Esophagus squamous epithelium (tissue), 4 donors: ENCODE measurements at regions not wholly inside any gene's neighbourhood (a gene's known extent, or its start where the extent isn't known, plus 50 kb on each side); places are given as distances from the start of the nearest gene placed in this dataset.

Source experiments
- POLR2A ChIP-seq, 4 donors: fragments of 450-650 bp; IDR thresholded peaks; one replicate each; pipeline ENCODE4 v1.6.1; 2017; ENCODE audit warnings: antibody characterized with exemption in 4 of 4, mild to moderate bottlenecking in 4 of 4, moderate library complexity in 3 of 4
- TF ChIP-seq, protein P1 (sequence below), 6 experiments: fragments of 450-650 bp in 4 of 6; fragments of 200-600 bp in 2 of 6; sonication (generic) in 2 of 6; IDR thresholded peaks; one replicate each; pipeline ENCODE4 v1.5.1; 2016 to 2019; ENCODE audit warnings: antibody characterized with exemption in 6 of 6, mild to moderate bottlenecking in 4 of 6, moderate library complexity in 4 of 6

DNA sequence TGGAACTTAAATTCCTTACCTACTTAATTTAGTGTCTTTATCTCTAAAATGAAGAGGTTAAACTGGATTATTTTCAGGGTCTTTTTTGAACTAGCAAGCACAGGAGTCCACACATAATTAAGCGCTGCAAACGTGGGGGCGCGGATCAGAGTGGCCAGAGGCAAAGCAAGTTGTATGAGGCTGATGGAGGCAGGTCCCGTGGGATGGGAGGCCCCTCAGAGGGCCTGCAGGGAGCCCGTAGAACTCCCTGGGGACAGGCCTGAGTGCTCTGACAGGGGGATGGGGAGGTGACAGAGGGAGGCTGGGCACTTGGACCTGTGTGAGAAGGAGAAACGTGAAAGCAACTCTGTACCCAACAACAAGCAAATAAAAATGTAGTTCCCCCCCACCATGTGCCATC lies 177.8 kb downstream of the ACKR3 start:
- TF ChIP-seq, protein P1, sequence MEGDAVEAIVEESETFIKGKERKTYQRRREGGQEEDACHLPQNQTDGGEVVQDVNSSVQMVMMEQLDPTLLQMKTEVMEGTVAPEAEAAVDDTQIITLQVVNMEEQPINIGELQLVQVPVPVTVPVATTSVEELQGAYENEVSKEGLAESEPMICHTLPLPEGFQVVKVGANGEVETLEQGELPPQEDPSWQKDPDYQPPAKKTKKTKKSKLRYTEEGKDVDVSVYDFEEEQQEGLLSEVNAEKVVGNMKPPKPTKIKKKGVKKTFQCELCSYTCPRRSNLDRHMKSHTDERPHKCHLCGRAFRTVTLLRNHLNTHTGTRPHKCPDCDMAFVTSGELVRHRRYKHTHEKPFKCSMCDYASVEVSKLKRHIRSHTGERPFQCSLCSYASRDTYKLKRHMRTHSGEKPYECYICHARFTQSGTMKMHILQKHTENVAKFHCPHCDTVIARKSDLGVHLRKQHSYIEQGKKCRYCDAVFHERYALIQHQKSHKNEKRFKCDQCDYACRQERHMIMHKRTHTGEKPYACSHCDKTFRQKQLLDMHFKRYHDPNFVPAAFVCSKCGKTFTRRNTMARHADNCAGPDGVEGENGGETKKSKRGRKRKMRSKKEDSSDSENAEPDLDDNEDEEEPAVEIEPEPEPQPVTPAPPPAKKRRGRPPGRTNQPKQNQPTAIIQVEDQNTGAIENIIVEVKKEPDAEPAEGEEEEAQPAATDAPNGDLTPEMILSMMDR (IDR thresholded peaks at IDR 0.05) = no peak
- TF ChIP-seq POLR2A (IDR thresholded peaks at IDR 0.05) = no peak
